ENCODE measurements at regions not wholly inside any gene's neighbourhood (a gene's known extent, or its start where the extent isn't known, plus 50 kb on each side); places are given as distances from the start of the nearest gene placed in this dataset.
"Not testable (repeated sequence)": the region's sequence is repeated elsewhere in the genome, so short reads cannot be mapped to it uniquely, and the experiment has no call there.

GRCh38 chr15:53011779-53012178 lies 221.6 kb upstream of the ONECUT1 start:
- not testable (repeated sequence) for TF ChIP-seq CTCF, POLR2A (IDR thresholded peaks at IDR 0.05)

Measured in uterus (tissue), 2 donors.